GM03348 (cell line): ENCODE measurements at regions not wholly inside any gene's neighbourhood (a gene's known extent, or its start where the extent isn't known, plus 50 kb on each side); places are given as distances from the start of the nearest gene placed in this dataset.

Experiments
- DNase-seq: peaks from one replicate; pipeline ENCODE4 v3.0.0; 2012; ENCODE audit warnings: low spot score

- peak; percentile 62 for DNase-seq
These were observed 113.4 kb upstream of the PKDCC start for GRCh38 chr2:41934329-41934958.

- DNase-seq = no peak
These were observed 112.8 kb upstream of the PKDCC start for GRCh38 chr2:41935002-41935401.

GRCh38 chr2:41935825-41936224, 112.0 kb upstream of the PKDCC start:
- DNase-seq = no peak

GRCh38 chr2:41936771-41937463, 110.9 kb upstream of the PKDCC start:
- no peak for DNase-seq

GRCh38 chr2:41937464-41937906, 110.3 kb upstream of the PKDCC start:
- peak; percentile 39 for DNase-seq

GRCh38 chr2:41937921-41938708, 109.7 kb upstream of the PKDCC start:
- no peak for DNase-seq

- DNase-seq = no peak
These were observed 107.6 kb upstream of the PKDCC start for GRCh38 chr2:41940060-41940744.

- no peak for DNase-seq
These were observed 107.1 kb upstream of the PKDCC start for GRCh38 chr2:41940745-41941063.

- DNase-seq = no peak
These were observed 106.0 kb upstream of the PKDCC start for GRCh38 chr2:41941831-41942230.

GRCh38 chr2:41942278-41942677, 105.5 kb upstream of the PKDCC start:
- no peak for DNase-seq

- DNase-seq = no peak
These were observed 104.7 kb upstream of the PKDCC start for GRCh38 chr2:41943159-41943558.

GRCh38 chr2:41944220-41944880, 103.5 kb upstream of the PKDCC start:
- no peak for DNase-seq

- no peak for DNase-seq
These were observed 100.0 kb upstream of the PKDCC start for GRCh38 chr2:41947701-41948396.

- no peak for DNase-seq
These were observed 99.4 kb upstream of the PKDCC start for GRCh38 chr2:41948397-41948763.

GRCh38 chr2:41949091-41949882, 98.5 kb upstream of the PKDCC start:
- DNase-seq = no peak

GRCh38 chr2:41949883-41950665, 97.7 kb upstream of the PKDCC start:
- no peak for DNase-seq

GRCh38 chr2:41950666-41950960, 97.2 kb upstream of the PKDCC start:
- DNase-seq = no peak

GRCh38 chr2:41954304-41955291, 93.2 kb upstream of the PKDCC start:
- no peak for DNase-seq
